HCT116 (cell line): ENCODE measurements at regions not wholly inside any gene's neighbourhood (a gene's known extent, or its start where the extent isn't known, plus 50 kb on each side); places are given as distances from the start of the nearest gene placed in this dataset.

ENCODE experiments used
- ATAC-seq: fragments of 200-7000 bp; cut with Tn5 transposase; 2 replicates; pipeline ENCODE4 v1.9.1; 2020; ENCODE audit warnings: mild to moderate bottlenecking, moderate library complexity
- BruUV-seq: library from RNA; stranded (reverse); fragments of 400-500 nt; replicated peaks from 2 replicates; lab custom pipeline; 2021; lab: Mats Ljungman, UMichigan
- CTCF ChIA-PET: fragments of 300-600 bp; sonication (Branson Sonifier 250); formaldehyde crosslinking; loops from one replicate; lab custom pipeline; 2021; ENCODE audit warnings: antibody characterized with exemption; lab: Charles Lee
- POLR2A ChIA-PET: fragments of 300-600, 350-600 bp; sonication (Branson Sonifier 250); formaldehyde crosslinking; loops from one replicate; lab custom pipeline; 2021; ENCODE audit warnings: antibody characterized with exemption; lab: Charles Lee
- RAD21 ChIA-PET, 2 experiments: fragments of 300-600 bp; sonication (Branson Sonifier 250); formaldehyde crosslinking; loops; one replicate each; lab custom pipeline; 2023; ENCODE audit warnings: low total read pairs in 2 of 2; ENCODE audit not compliant: uncharacterized antibody in 2 of 2, unreplicated experiment in 2 of 2, low non-redundant PET in 1 of 2; lab: Charles Lee
- DNase-seq: peaks from one replicate; pipeline ENCODE4 v3.0.0-alpha.2; 2010; ENCODE audit warnings: low read depth, low spot score
- H2AFZ ChIP-seq: fragments of 200-600 bp; shearing (Covaris generic), sonication (generic); 2 replicates; pipeline ENCODE4 v1.6.1; 2017; ENCODE audit warnings: low read depth, mixed run types, mixed read lengths, antibody characterized with exemption, low read length; ENCODE audit not compliant: poor library complexity, severe bottlenecking
- H3K27ac ChIP-seq: 2 replicates; pipeline ENCODE4 v1.5.1; 2012; ENCODE audit warnings: low read depth, low read length
- H3K27me3 ChIP-seq: fragments of 200-600 bp; sonication (generic); 2 replicates; pipeline ENCODE4 v1.6.1; 2016; ENCODE audit warnings: mixed run types, low read length, mixed read lengths; ENCODE audit not compliant: insufficient read depth
- H3K36me3 ChIP-seq, 2 experiments: fragments of 200-500 bp in 1 of 2; fragments of 200-600 bp in 1 of 2; sonication (Bioruptor generic) in 1 of 2; sonication (generic) in 1 of 2; 2 replicates each; pipeline versions ENCODE4 v1.5.1 to v1.6.1; 2014 to 2016; ENCODE audit warnings: low read length in 2 of 2, inconsistent platforms in 1 of 2, mixed read lengths in 1 of 2, mixed run types in 1 of 2; ENCODE audit not compliant: insufficient read depth in 2 of 2, control insufficient read depth in 1 of 2
- H3K4me1 ChIP-seq, 2 experiments: fragments of 200-600 bp in 1 of 2; sonication (generic) in 1 of 2; 2 replicates each; pipeline versions ENCODE4 v1.5.1 to v1.6.1; 2012 to 2017; ENCODE audit warnings: low read length in 2 of 2, inconsistent platforms in 1 of 2, mild to moderate bottlenecking in 1 of 2, mixed read lengths in 1 of 2, mixed run types in 1 of 2, moderate library complexity in 1 of 2; ENCODE audit not compliant: insufficient read depth in 2 of 2, control insufficient read depth in 1 of 2
- H3K4me2 ChIP-seq: fragments of 200-600 bp; sonication (generic); 2 replicates; pipeline ENCODE4 v1.6.1; 2017; ENCODE audit warnings: mixed run types, low read length, mixed read lengths
- H3K4me3 ChIP-seq, 2 experiments: fragments of 200-600 bp in 1 of 2; sonication (generic) in 1 of 2; replicated peaks in 1 of 2; 2 replicates each; pipeline ENCODE4 v1.5.1; 2011 to 2016; ENCODE audit warnings: low read length in 2 of 2, control low read depth in 1 of 2, low read depth in 1 of 2, mild to moderate bottlenecking in 1 of 2, mixed read lengths in 1 of 2, mixed run types in 1 of 2
- H3K79me2 ChIP-seq: fragments of 200-600 bp; sonication (generic); 2 replicates; pipeline ENCODE4 v1.6.1; 2017; ENCODE audit warnings: mild to moderate bottlenecking, mixed run types, low read length, moderate library complexity, mixed read lengths; ENCODE audit not compliant: insufficient read depth
- H3K9ac ChIP-seq: fragments of 200-600 bp; sonication (generic); 2 replicates; pipeline ENCODE4 v1.6.1; 2016; ENCODE audit warnings: low read length, mixed read lengths
- H3K9me2 ChIP-seq: fragments of 200-600 bp; sonication (generic), shearing (Covaris generic); 2 replicates; pipeline ENCODE4 v1.6.1; 2017; ENCODE audit warnings: mixed run types, mild to moderate bottlenecking, moderate library complexity; ENCODE audit not compliant: insufficient read depth
- H3K9me3 ChIP-seq, 2 experiments: fragments of 200-500 bp in 1 of 2; fragments of 200-600 bp in 1 of 2; sonication (Bioruptor generic) in 1 of 2; sonication (generic) in 1 of 2; 2 replicates each; pipeline ENCODE4 v1.6.1; 2014 to 2017; ENCODE audit warnings: low read length in 2 of 2, mixed read lengths in 2 of 2, inconsistent platforms in 1 of 2, low read depth in 1 of 2, mild to moderate bottlenecking in 1 of 2, mixed run types in 1 of 2, moderate library complexity in 1 of 2; ENCODE audit not compliant: control insufficient read depth in 1 of 2, insufficient read depth in 1 of 2
- H4K20me1 ChIP-seq: fragments of 200-600 bp; sonication (generic), shearing (Covaris generic); 2 replicates; pipeline ENCODE4 v1.6.1; 2017; ENCODE audit warnings: mixed run types, mild to moderate bottlenecking, moderate library complexity; ENCODE audit not compliant: insufficient read depth
- ATF3 ChIP-seq: IDR thresholded peaks from 2 replicates; pipeline ENCODE4 v1.6.1; 2012
- CBX3 ChIP-seq: IDR thresholded peaks from 2 replicates; pipeline ENCODE4 v1.6.1; 2012; ENCODE audit warnings: low read depth
- CEBPB ChIP-seq: IDR thresholded peaks from 2 replicates; pipeline ENCODE4 v1.6.1; 2012; ENCODE audit warnings: low read depth
- ELF1 ChIP-seq: IDR thresholded peaks from 2 replicates; pipeline ENCODE4 v1.6.1; 2012; ENCODE audit warnings: low read depth, borderline replicate concordance
- EZH2 ChIP-seq: fragments of 200-600 bp; sonication (generic); IDR thresholded peaks from 2 replicates; pipeline ENCODE4 v1.6.1; 2017; ENCODE audit warnings: antibody characterized with exemption, mixed run types
- POLR2A ChIP-seq: IDR thresholded peaks from 2 replicates; pipeline ENCODE4 v1.7.0; 2011; ENCODE audit warnings: borderline replicate concordance; ENCODE audit not compliant: insufficient read depth, insufficient read length; ENCODE audit errors: extremely low read depth
- POLR2AphosphoS5 ChIP-seq: IDR thresholded peaks from 2 replicates; pipeline ENCODE4 v1.6.1; 2011; ENCODE audit warnings: mild to moderate bottlenecking, low read depth, low read length, moderate library complexity
- RAD21 ChIP-seq: IDR thresholded peaks from 2 replicates; pipeline ENCODE4 v1.6.1; 2012; ENCODE audit warnings: low read depth, mild to moderate bottlenecking
- REST ChIP-seq: IDR thresholded peaks from 2 replicates; pipeline ENCODE4 v1.6.1; 2012; ENCODE audit warnings: low read depth
- SIN3A ChIP-seq: IDR thresholded peaks from 2 replicates; pipeline ENCODE4 v1.6.1; 2012; ENCODE audit warnings: low read depth
- SRF ChIP-seq: IDR thresholded peaks from 2 replicates; pipeline ENCODE4 v1.6.1; 2012; ENCODE audit warnings: low read depth
- intact Hi-C: fragments of 100-400 bp; cut with micrococcal nuclease; formaldehyde crosslinking; loops from 2 replicates; pipeline ENCODE4 v1.10.0; 2022

GRCh38 chr7:93810561-93810960, 80.0 kb downstream of the TFPI2 start:
- no TSS peak for BruUV-seq
- Histone ChIP-seq H3K4me1 (no peaks in the 10 kb centered on the region), H3K9me3 (no peaks in the 10 kb centered on the region), H4K20me1 (no peaks in the 10 kb centered on the region), H3K4me3 (no peak overlapping the region), H3K9me2 (no peaks in the 10 kb centered on the region), H2AFZ (no peak overlapping the region), H3K27me3 (no peaks in the 10 kb centered on the region), H3K79me2 (no peaks in the 10 kb centered on the region), H3K4me2 (no peak overlapping the region), H3K36me3 (no peaks in the 10 kb centered on the region), H3K9ac (no peak overlapping the region), H3K27ac (no peak overlapping the region)
- CTCF ChIA-PET = no interaction called here
- no peak for TF ChIP-seq POLR2A
- no peak for TF ChIP-seq SRF
- no peak for TF ChIP-seq CEBPB
- no peak for TF ChIP-seq RAD21
- TF ChIP-seq REST = no peak
- no peak for TF ChIP-seq SIN3A
- TF ChIP-seq POLR2AphosphoS5 = no peak
- TF ChIP-seq CBX3 = no peak
- TF ChIP-seq ATF3 = no peak
- TF ChIP-seq EZH2 = no peak
- TF ChIP-seq ELF1 = no peak
- RAD21 ChIA-PET = no interaction called here
- intact Hi-C loops = no loop called here
- DNase-seq = no peak
- POLR2A ChIA-PET = no interaction called here
- ATAC-seq = no peak
